Calu3 (cell line): ENCODE measurements at regions not wholly inside any gene's neighbourhood (a gene's known extent, or its start where the extent isn't known, plus 50 kb on each side); places are given as distances from the start of the nearest gene placed in this dataset.

Source experiments
- BruUV-seq: library from RNA; stranded (reverse); fragments of 400-500 nt; replicated peaks from 2 replicates; lab custom pipeline; 2021; lab: Mats Ljungman, UMichigan
- CTCF ChIA-PET: fragments of 300-600 bp; sonication (Branson Sonifier 250); formaldehyde crosslinking; loops from one replicate; lab custom pipeline; 2022; ENCODE audit warnings: antibody characterized with exemption; lab: Charles Lee
- DNase-seq: peaks from one replicate; pipeline ENCODE4 v3.0.0; 2022
- H3K27ac Mint-ChIP-seq: one replicate; pipeline ENCODE4 v1.8.0; 2022; ENCODE audit warnings: mixed read lengths; ENCODE audit not compliant: unreplicated experiment
- H3K27me3 Mint-ChIP-seq: one replicate; pipeline ENCODE4 v1.8.0; 2022; ENCODE audit warnings: mixed read lengths; ENCODE audit not compliant: unreplicated experiment
- H3K36me3 Mint-ChIP-seq: one replicate; pipeline ENCODE4 v1.8.0; 2022; ENCODE audit warnings: mild to moderate bottlenecking, moderate library complexity, mixed read lengths; ENCODE audit not compliant: insufficient read depth, unreplicated experiment
- H3K4me1 Mint-ChIP-seq: one replicate; pipeline ENCODE4 v1.8.0; 2022; ENCODE audit warnings: mild to moderate bottlenecking, low read depth, mixed read lengths; ENCODE audit not compliant: unreplicated experiment
- H3K4me3 Mint-ChIP-seq: one replicate; pipeline ENCODE4 v1.8.0; 2022; ENCODE audit warnings: mild to moderate bottlenecking, low read depth, moderate library complexity, mixed read lengths; ENCODE audit not compliant: unreplicated experiment
- H3K9me3 Mint-ChIP-seq: one replicate; pipeline ENCODE4 v1.8.0; 2022; ENCODE audit warnings: low read depth, mixed read lengths; ENCODE audit not compliant: unreplicated experiment
- intact Hi-C: fragments of 100-400 bp; cut with micrococcal nuclease; formaldehyde crosslinking; loops from one replicate; pipeline ENCODE4 v1.10.0; 2022; ENCODE audit not compliant: unreplicated experiment
- TF ChIP-seq, protein P1 (sequence below): fragments of 200-600 bp; IDR thresholded peaks from one replicate; pipeline ENCODE4 v1.8.0; 2022; ENCODE audit warnings: antibody characterized with exemption; ENCODE audit not compliant: unreplicated experiment

- CTCF ChIA-PET, result no interaction called here
- H3K36me3 Mint-ChIP-seq, result no peaks in the 10 kb centered on the region
- no peak overlapping the region for H3K27ac Mint-ChIP-seq
- no peaks in the 10 kb centered on the region for H3K27me3 Mint-ChIP-seq
- H3K4me3 Mint-ChIP-seq, result no peak overlapping the region
- no peak for DNase-seq
- no peaks in the 10 kb centered on the region for H3K4me1 Mint-ChIP-seq
- intact Hi-C loops, result no loop called here
- no peaks in the 10 kb centered on the region for H3K9me3 Mint-ChIP-seq
- no TSS peak for BruUV-seq
- TF ChIP-seq, protein P1, sequence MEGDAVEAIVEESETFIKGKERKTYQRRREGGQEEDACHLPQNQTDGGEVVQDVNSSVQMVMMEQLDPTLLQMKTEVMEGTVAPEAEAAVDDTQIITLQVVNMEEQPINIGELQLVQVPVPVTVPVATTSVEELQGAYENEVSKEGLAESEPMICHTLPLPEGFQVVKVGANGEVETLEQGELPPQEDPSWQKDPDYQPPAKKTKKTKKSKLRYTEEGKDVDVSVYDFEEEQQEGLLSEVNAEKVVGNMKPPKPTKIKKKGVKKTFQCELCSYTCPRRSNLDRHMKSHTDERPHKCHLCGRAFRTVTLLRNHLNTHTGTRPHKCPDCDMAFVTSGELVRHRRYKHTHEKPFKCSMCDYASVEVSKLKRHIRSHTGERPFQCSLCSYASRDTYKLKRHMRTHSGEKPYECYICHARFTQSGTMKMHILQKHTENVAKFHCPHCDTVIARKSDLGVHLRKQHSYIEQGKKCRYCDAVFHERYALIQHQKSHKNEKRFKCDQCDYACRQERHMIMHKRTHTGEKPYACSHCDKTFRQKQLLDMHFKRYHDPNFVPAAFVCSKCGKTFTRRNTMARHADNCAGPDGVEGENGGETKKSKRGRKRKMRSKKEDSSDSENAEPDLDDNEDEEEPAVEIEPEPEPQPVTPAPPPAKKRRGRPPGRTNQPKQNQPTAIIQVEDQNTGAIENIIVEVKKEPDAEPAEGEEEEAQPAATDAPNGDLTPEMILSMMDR, result no peak
These were observed 196.9 kb downstream of the TM9SF2 start for GRCh38 chr13:99698010-99698815.

- no TSS peak for BruUV-seq
- intact Hi-C loops, result no loop called here
- no peak overlapping the region for H3K27ac Mint-ChIP-seq
- CTCF ChIA-PET, result no interaction called here
- TF ChIP-seq, protein P1, result no peak
- no peaks in the 10 kb centered on the region for H3K36me3 Mint-ChIP-seq
- no peaks in the 10 kb centered on the region for H3K27me3 Mint-ChIP-seq
- H3K4me3 Mint-ChIP-seq, result no peak overlapping the region
- no peaks in the 10 kb centered on the region for H3K9me3 Mint-ChIP-seq
- no peaks in the 10 kb centered on the region for H3K4me1 Mint-ChIP-seq
- DNase-seq, result no peak
These were observed 194.6 kb downstream of the TM9SF2 start for GRCh38 chr13:99695857-99696256.

GRCh38 chr13:99693852-99694611, 192.8 kb downstream of the TM9SF2 start:
- DNase-seq, result no peak
- intact Hi-C loops, result no loop called here
- H3K27me3 Mint-ChIP-seq, result no peaks in the 10 kb centered on the region
- BruUV-seq, result no TSS peak
- no peak overlapping the region for H3K4me3 Mint-ChIP-seq
- CTCF ChIA-PET, result no interaction called here
- H3K4me1 Mint-ChIP-seq, result no peaks in the 10 kb centered on the region
- H3K9me3 Mint-ChIP-seq, result no peaks in the 10 kb centered on the region
- H3K27ac Mint-ChIP-seq, result no peak overlapping the region
- TF ChIP-seq, protein P1, result no peak
- H3K36me3 Mint-ChIP-seq, result no peaks in the 10 kb centered on the region

- Mint-ChIP-seq H3K9me3 (no peaks in the 10 kb centered on the region), H3K27ac (no peak overlapping the region), H3K4me1 (no peaks in the 10 kb centered on the region), H3K36me3 (no peaks in the 10 kb centered on the region), H3K27me3 (no peaks in the 10 kb centered on the region), H3K4me3 (no peak overlapping the region)
- intact Hi-C loops, result no loop called here
- TF ChIP-seq, protein P1, result no peak
- CTCF ChIA-PET, result no interaction called here
- no TSS peak for BruUV-seq
- no peak for DNase-seq
These were observed 192.1 kb downstream of the TM9SF2 start for GRCh38 chr13:99693351-99693750.
